Spleen (tissue), 7 donors: ENCODE measurements at regions not wholly inside any gene's neighbourhood (a gene's known extent, or its start where the extent isn't known, plus 50 kb on each side); places are given as distances from the start of the nearest gene placed in this dataset.

ENCODE experiments used
- POLR2A ChIP-seq, 3 donors: fragments of 450-650 bp; IDR thresholded peaks; one replicate each; pipeline ENCODE4 v1.5.1; 2017; ENCODE audit warnings: antibody characterized with exemption in 3 of 3, mild to moderate bottlenecking in 1 of 3
- POLR2AphosphoS5 ChIP-seq, 3 donors: sonication (generic); formaldehyde crosslinking; IDR thresholded peaks; one replicate each; pipeline ENCODE4 v1.5.1; 2017; ENCODE audit warnings: antibody characterized with exemption in 3 of 3
- TF ChIP-seq, protein P1 (sequence below), 11 experiments: fragments of 200-600 bp in 7 of 11; fragments of 450-650 bp in 4 of 11; sonication (generic) in 4 of 11; IDR thresholded peaks in 8 of 11; conservative IDR thresholded peaks in 3 of 11; 1 replicate in 7 of 11; 2 replicates in 4 of 11; pipeline versions ENCODE4 v1.4.0 to v1.8.0; 2016 to 2021; ENCODE audit warnings: antibody characterized with exemption in 11 of 11, inconsistent platforms in 4 of 11, mild to moderate bottlenecking in 1 of 11
- donor health status: DM: no; HTN: no; CAD: no; lungs with moderate emphysema.
- donor health status: DM: no; HTN: no; CAD: no.
- donor health status: DM: no; HTN: no; CAD: no.

GRCh38 chr4:119725688-119726330 lies 97.2 kb upstream of the PDE5A start:
- TF ChIP-seq, protein P1, sequence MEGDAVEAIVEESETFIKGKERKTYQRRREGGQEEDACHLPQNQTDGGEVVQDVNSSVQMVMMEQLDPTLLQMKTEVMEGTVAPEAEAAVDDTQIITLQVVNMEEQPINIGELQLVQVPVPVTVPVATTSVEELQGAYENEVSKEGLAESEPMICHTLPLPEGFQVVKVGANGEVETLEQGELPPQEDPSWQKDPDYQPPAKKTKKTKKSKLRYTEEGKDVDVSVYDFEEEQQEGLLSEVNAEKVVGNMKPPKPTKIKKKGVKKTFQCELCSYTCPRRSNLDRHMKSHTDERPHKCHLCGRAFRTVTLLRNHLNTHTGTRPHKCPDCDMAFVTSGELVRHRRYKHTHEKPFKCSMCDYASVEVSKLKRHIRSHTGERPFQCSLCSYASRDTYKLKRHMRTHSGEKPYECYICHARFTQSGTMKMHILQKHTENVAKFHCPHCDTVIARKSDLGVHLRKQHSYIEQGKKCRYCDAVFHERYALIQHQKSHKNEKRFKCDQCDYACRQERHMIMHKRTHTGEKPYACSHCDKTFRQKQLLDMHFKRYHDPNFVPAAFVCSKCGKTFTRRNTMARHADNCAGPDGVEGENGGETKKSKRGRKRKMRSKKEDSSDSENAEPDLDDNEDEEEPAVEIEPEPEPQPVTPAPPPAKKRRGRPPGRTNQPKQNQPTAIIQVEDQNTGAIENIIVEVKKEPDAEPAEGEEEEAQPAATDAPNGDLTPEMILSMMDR (IDR thresholded peaks at IDR 0.05 in 8 of 11, conservative IDR thresholded peaks at IDR 0.05 in 3 of 11), result no peak
- no peak for TF ChIP-seq POLR2AphosphoS5 (IDR thresholded peaks at IDR 0.05)
- no peak for TF ChIP-seq POLR2A (IDR thresholded peaks at IDR 0.05)
